Activated CD4-positive, alpha-beta T cell treated with anti-CD3 and anti-CD28 coated beads, Interleukin-2, amount 50 U/mL, for 1 hour (primary cell): ENCODE measurements at regions not wholly inside any gene's neighbourhood (a gene's known extent, or its start where the extent isn't known, plus 50 kb on each side); places are given as distances from the start of the nearest gene placed in this dataset.

ENCODE experiments used
- DNase-seq: peaks from one replicate; pipeline ENCODE4 v3.0.0-alpha.2; 2020

DNA sequence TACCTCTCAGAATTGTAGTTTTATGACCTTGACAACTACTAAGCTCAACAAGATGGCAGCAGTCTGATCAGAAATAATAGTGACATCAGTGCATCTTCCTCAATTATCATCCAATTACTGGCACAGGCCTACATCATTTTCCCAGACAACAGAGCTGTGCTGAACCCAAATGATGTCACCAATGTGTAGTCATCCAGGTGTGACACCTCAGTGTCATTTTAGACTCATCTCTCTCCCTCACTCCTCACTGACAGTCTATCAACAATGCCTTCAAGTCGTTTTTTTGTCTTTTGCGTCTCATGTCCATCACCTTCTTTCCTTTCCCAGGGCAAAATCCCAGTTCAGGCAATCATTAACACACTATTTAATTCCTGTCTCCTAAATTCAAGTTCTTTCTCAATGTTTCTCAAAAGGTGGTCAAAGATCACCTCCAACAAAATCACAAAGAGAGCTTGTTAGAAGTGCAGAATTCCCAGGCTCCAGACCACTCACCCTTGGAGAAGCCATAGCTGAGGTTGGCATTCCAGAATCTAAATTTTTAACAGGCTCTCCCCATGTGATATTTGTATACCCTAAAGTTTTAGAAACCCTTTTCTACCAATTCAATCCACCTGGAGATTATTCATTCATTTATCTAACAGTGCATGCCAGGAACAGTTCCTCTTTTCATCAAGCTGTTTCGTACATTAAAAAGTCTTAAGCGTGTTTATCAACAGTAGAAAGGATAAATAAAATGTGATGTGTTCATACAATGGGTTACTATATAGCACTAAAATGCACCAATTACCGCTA lies 125.3 kb upstream of the KLF7 start:
- no peak for DNase-seq

DNA sequence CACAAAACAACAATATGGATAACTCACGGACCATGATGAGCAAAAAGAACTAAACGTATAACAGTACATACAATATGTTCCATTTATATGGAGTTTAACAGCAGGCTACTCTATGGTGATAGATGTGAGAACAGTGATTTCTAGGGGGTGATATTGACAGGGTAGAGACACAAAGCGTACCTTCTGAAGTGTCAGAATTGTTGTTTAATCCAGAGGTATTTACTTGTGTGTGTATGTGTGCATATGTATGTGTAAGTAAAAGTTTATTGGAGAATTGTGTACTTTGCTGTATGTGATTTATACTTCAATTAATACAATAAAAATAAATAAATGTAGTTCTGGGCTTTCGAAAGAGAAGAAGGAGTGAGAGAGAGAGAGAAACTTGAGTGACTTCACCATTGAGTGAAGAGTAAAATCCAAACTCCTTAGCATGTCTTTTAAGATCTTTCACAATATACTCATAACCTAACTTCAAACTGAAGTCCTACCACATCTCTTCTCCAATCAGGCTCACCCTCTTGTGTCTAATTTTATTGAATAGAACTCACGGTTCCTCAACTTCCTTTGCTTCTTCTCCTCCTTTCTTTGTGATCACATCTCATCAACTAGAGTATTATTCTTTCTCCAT lies 126.0 kb upstream of the KLF7 start:
- no peak for DNase-seq

DNA sequence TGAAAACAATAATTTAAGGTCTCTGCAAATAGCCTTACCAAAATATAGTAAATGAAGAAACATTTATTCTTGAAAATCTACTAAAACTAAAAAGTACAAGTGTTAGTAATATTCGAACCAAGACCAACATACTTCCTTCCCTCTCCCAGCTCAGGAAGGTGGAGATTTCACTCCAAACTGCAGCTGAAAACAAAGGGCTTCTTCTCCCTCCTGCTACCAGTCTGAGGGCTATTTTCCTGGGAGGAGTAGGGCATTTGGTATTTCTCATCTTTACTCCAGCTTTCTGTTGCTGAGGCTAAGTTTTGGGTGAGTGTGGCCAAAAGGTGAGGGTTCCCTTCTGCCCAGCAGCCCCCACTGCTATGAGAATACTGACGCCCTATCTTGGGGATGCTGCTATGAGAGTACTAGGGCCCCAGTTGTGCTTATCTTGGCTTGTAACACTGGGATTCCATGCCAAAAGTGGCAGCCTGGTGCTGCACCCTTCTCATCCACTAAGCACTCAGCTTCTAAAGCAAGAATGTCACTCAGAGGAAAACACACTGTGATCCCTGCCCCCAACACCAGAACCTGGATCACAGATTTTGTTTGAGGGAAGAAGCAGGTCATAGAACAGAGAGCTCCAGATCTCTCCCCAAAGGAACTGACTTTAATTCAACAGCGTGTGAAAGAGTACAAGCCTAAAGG lies 130.7 kb upstream of the KLF7 start:
- no peak for DNase-seq

DNA sequence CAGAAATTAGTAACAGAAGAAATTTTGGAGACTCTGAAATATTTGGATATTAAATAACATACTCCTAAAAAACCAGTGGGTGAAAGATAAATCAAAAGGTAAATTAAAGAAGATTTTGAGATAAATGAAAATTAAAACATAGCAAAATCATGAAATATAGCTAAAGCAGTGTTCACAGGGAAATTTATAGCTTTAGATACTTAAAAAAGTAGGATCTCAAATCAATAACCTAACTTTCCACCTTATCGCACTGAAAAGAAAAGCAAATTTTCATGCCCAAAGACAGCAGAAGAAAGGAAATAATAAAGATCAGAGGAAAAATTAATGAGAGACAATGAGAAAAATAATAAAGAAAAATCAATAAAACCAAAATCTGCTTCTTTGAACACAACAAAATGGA lies 135.1 kb upstream of the KLF7 start:
- DNase-seq: no peak

DNA sequence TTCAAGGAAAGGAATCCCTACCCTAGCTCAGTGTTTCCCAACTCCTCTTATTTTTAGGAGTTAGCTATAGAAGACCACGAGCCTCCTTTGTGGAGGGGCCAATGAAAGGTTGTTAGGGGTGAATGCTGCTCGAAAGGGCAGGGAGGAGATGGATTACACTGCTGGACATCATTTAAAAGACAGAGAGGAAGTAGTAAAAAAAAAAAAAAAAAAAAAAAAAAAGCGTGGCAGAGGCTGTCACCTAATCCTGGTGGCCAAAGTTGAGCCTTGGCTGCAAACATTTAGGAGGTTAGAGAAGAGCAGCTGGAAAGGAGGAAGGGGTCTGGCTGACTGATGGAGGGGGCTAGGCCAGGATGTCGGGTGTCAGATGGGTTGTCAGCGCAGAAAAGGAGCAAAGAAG lies 139.0 kb upstream of the KLF7 start:
- no peak for DNase-seq

DNA sequence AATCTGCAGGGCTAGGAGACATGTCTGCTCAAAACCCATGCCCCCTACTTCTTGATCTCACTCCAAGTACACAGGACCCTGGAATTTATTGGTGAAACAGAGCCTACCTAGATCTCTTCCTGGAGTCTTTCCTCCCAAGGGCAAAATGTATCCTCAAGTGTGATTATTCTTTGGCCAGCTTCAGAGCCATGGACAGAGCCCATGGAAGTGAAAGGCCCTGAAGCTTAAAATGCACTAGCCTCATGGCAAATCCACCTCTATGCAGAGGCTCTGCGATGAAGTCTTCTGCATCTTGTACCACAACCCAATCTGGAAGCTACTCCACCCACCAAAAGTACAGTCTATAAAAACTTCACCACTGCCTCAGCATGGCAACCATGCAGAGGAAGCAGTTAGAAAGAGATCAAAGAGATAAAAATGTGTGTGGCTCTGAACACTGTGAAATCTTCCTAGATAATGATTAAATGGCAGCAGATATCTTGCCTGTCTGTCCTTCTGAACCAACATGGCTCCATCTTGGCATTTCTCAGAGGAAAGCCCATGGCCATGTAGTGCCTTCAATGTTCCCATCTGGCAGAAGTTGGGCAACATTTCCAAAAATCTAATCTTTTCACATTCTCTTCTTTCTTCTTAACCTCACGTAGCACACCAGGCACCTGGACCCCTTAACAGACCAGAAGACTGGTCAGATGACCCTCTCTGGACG lies 142.9 kb upstream of the KLF7 start:
- no peak for DNase-seq

DNA sequence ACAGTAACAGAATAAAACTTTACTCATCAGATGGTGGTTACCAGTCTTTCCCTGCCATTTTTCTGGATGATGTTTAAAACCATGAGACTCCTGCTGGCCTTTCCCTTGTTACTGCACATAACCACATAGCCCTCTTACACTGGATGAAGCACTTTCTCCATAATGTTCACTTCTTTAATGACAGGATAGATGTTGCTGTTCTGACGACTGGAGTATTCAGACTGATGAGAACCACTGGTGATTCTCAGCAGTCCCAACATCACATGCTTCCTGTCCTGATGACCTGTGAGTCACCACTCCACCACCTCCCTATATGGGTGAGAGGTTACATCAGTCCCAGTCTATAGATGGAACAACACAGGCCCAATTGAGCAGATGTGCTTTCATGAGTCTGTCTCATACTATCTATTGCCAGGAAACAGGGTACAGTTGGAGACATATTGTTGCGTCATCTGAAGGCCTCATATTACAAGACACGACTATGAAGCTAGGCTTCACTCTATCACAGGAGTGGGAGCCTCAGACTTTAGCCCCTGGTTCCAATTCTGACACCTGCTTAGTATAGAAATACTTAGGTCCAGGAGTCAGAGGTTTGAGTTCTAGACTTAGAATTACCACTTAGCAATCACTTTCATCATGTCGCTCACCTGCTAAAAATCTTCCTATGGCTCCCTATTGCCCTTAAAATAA lies 145.7 kb upstream of the KLF7 start:
- DNase-seq: no peak

DNA sequence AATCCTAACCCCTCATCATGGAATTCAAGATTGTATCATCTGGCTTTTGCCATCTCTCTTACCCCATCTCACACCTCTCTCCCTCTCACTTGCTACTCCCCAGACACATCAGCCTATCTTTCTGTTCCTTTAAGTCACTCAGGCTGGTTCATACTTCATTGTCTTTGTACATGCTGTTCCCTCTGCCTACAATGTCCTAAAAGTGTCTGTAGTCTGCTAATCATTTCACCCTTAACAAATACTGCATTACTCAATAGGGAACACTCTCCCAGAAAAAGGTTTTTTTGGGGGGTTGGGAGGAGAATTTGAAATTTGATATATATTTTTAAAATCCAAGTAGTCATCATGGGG lies 146.2 kb upstream of the KLF7 start:
- no peak for DNase-seq

DNA sequence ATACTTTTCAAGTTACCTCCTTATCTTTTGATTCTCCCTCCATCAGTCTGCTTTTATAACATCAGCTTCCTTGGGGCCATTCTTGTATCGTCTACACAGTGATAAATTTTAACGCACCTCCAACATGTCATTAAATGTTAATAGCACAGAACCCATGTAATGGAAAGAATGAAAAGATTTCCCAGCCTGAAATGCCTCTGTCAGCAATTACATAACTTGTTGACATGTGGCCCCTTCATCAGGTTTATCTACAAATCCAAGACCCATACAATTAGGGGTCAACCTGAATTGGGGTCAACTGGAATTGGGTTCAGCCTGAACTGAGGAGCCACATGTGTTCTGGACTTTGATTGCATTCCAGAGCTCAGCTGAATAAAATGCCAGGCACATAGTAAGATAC lies 148.2 kb upstream of the KLF7 start:
- DNase-seq: no peak

DNA sequence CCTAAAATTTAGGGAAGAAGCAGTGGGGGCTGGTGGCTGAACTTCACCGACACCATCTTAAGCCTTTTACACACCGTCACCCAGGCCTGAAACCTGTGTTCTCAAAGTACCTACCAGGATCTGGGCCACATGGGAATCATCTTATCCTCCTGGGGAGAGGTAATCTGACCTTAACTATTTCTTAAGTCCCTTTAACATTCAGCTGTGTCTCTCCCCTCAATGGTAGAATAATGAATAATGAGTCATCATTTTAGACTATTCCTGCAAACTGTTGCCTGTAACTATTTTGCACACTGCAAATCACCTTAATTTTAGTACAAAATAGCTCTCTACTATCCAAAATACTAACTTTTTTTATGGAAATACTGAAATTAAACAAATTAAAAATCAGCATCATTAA lies 149.4 kb upstream of the KLF7 start:
- DNase-seq: no peak

DNA sequence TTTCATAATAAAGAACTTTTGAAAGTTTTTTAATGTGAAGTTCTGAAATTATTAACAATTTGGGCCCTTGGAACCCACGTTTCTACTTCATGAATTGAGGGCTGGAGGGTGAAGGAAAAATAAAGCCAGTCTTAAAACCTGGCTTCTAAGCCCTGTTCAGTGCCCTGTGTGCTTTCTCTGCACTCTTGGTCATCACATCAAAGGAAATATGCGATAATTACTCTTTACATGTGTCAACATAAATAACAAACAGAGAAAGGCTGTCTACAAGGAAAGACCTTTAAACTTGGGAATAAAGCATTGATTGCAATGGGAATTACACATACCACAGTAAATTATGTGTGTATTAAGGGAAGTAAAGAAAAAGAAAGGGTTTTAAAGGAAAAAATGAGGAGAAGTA lies 150.7 kb upstream of the KLF7 start:
- no peak for DNase-seq

DNA sequence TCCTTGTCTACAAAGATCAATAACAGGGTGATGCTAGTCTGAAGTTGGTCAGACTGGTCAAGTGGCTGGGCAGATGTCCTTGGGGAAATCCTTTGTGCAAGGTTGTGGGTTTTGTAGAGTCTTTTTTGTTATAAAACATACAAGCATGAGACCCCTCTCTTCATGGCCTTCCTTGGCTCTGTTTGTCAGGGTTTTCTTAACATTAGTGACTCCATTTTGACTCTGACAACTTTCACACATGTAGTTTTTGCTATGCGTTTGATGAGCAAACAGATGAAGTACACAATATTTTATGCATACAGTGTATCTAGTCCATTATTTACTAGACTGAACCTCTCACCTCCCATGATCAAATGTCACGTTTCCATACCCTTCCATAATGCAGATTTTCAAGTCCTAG lies 151.2 kb upstream of the KLF7 start:
- DNase-seq: no peak

DNA sequence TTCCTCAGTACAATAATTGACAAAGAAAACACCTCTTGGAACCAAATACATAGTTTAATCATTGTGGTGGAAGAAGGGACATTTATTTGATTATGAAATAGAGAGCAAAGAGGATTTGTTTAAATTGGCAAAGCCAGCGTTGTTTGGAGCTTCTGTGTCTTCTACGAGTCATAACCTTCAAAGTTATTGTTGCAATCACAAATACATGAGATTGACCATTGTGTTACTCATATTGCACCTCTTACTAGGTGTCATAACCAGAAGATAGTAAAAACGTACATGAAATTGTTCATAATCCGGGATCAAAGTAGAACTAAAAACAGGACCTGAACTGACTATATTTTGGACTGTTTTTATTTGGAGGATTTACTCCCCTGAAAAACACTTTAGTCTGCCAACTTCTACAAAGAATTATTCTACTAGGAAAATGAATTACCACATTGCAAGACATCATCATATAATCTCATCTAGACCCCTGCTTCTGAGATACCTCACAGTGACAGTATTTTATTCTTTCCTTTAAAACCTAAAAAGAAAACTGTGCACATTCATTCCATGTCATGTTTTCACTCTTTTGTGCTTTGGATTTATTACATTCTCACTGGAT lies 151.7 kb upstream of the KLF7 start:
- DNase-seq: no peak

DNA sequence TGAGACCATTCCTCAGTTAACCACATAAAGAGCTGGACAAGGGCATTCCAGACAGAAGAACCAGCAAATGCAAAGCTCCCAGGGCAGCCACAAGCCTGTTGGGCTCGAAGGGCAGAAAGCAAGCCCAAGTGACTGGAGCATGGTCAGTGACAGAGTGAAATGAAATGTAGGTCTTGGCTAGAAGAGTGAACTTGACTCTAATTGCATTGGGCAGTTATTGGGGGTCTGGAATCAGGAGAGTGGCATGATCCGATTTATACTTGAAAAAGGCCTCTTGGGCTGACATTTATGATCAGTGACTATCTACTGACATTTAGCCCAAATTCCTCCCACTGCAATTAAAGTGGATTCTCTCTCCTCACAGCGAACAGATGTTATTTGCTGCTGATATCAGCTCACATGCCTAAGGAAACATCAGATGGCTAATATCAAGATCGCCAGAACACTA lies 152.5 kb upstream of the KLF7 start:
- DNase-seq: no peak

DNA sequence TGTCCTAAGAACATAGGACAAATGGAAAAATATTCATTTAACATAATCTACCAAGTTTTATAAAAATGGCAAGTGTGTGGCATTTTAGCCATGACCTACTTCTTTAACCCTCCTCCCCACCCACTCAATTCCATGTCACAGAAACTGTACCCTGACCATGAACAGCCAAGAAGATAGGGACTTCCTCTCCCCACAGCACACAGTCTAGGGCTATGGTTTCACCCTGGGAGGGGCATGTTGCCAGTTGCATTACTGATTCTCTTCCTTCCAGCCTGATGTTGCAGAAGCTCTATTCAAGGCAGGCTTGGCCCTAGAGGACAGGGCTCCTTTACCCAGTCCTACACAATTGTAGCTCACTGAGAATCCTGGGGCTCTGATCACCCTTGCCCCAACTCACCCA lies 153.6 kb upstream of the KLF7 start:
- DNase-seq: no peak

DNA sequence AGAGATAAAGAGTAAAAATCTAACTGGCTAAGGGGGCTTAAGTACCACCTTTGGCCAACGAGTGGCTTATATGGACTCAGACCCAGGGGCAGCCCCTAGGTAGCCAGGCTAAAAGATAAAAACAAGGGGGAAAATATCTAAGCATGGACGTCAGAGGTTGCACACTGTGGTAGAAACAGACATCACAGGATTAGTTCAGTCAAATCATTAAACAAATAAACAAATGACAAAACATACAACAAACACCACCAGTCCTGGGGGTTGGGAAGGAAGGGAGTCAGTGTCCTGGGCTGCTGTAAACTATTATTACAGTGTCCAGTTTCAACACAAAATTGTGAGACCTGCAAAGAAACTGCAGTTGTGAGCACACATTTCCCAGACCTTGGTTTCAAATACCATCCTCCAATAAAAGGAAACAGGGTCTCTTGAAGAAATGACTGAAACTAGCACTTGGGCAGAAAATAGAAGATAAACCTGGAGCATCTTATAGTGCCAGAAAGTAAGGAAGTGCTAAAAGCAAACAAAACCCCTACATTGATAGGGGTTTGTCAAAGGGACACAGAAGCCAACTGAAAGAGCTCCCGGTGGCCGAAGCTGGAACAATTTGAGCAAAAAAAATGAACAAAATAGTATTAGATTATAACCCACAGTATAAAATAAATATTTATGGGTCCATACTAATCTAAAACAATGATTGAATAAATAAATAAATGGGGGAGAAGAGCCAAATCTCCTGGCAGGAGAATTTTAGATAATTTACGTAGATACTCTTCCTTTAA lies 154.8 kb upstream of the KLF7 start:
- DNase-seq: no peak

DNA sequence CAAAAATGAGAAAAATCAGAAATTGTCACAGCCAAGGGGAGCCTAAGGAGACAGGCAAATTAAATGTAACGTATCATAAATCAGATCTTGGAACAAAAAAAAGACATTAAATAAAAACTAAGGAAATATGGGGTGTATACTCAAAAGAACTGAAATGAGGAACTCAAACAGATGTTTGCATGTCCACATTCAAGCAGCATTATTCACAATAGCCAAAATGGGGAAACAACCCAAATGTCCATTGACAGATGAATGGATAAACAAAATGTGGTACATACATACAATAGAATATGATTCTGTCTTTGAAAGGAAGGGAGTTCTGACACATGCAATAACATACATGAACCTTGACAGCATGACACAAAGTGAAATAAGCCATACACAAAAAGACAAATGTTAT lies 155.8 kb upstream of the KLF7 start:
- no peak for DNase-seq

DNA sequence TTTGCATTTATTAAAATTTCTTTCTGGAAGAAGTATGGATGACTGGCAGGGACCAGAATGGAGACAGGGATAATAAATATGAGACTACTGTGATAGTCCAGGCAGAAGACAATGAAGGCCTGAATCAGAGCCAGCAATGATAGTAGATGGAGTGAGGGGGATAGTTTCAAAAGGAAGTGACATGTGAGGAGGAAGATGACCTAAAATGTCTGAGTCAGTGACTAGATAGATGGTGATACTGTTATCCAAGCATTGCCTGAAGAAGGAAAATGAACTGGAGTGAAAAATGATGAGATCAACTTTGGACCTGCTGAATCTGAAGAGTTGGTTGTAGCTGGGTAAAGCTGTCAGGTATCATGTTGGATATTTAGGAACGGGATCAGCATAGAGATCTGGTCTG lies 158.3 kb upstream of the KLF7 start:
- no peak for DNase-seq

DNA sequence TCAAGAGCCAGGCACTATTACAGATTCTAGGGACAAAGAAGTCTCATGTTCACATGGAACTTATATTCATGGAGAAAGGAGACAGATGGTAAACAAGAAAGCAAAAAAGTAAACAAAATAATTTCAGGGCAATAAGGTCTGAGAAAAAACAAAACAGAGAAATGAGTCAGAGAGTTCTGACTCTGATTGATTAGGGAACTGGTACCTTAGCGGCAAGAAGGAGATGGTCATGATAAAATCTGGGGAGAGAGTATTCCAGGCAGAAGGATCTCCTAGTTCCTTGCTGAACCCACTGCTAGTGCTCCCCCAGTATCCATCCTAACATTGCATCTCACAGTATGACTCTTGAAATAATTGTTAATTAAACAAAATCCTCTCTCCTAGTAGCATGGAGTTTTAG lies 161.8 kb upstream of the KLF7 start:
- no peak for DNase-seq

DNA sequence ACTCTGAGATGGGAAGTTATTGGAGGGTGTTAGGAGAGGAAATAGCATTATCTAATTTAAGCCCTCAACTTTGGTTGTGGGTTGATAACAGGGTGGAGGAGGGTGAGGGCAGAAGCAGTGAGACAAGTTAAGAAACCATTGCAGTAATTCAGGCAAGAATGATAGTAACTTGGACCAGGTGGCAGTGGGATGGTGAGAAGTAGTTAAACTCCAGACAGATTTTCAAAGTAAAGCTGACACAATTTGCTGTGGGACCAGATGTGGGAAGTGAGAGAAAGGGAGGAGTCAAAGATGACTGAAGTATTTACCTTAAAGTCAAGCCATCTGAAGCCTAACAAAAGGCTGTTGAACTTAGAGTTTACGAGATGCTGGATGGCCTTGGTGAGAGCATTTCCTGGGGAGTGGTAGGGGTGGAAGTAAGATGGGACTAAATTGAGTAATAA lies 163.2 kb upstream of the KLF7 start:
- DNase-seq: no peak

DNA sequence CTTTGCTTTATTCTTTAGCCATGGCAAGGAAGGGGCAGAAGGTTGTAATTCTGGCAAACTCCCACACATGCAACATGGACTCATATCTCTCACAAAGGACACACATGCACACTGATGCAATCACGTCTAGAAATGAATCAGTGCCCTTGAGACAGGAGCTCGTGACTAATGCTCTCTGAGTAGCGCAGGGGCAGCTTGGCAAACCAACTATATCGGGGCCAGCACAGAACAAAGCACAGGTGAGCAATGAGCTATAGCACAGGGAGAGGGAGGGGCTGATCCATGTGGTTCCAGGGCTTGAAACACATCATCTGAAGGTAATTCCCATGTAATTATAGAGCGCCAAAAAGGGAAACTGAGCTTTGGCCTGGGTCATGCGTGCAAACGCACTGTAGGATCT lies 165.2 kb upstream of the KLF7 start:
- DNase-seq: no peak

DNA sequence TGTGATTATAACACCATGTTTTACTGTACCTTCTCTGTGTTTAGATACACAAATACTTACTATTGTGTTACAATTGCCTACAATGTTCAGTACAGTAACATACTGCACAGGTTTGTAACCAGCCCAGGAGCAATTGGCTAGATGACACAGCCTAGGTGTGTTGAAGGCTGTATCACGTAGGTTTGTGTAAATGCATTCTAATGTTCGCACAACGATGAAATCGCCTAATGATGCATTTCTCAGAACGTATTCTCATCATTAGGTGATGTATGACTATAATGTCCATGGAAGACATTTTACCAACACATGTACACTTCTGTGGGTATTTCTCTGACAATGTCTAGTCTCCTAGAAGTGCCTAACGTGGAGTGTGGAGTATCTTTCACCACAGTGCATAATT lies 165.9 kb upstream of the KLF7 start:
- DNase-seq: no peak
